Naive thymus-derived CD4-positive, alpha-beta T cell (primary cell): ENCODE measurements at regions not wholly inside any gene's neighbourhood (a gene's known extent, or its start where the extent isn't known, plus 50 kb on each side); places are given as distances from the start of the nearest gene placed in this dataset.

Experiments
- ATAC-seq: fragments of 150-1000 bp; cut with Tn5 transposase; 2 replicates; pipeline ENCODE4 v1.10.0; 2021; ENCODE audit warnings: mild to moderate bottlenecking, moderate library complexity
- CTCF ChIA-PET: fragments of 350-600 bp; sonication (Branson Sonifier 250); formaldehyde crosslinking; loops from one replicate; lab custom pipeline; 2021; ENCODE audit warnings: antibody characterized with exemption; lab: Charles Lee
- POLR2A ChIA-PET: fragments of 350-600 bp; sonication (Branson Sonifier 250); formaldehyde crosslinking; loops from one replicate; lab custom pipeline; 2021; ENCODE audit warnings: antibody characterized with exemption, inconsistent platforms; lab: Charles Lee
- DNase-seq, 9 donors: peaks; one replicate each; pipeline versions ENCODE4 v3.0.0 to v3.0.0-alpha.2; 2020 to 2022; ENCODE audit warnings: mixed read lengths in 1 of 9
- H3K27ac ChIP-seq: one replicate; pipeline ENCODE4 v1.7.0; 2013; ENCODE audit warnings: mild to moderate bottlenecking, low read depth, low read length, moderate library complexity
- H3K27me3 ChIP-seq, 2 donors: one replicate each; pipeline ENCODE4 v1.7.0; 2013; ENCODE audit warnings: low read length in 2 of 2, mild to moderate bottlenecking in 2 of 2, moderate library complexity in 2 of 2; ENCODE audit not compliant: control insufficient read depth in 2 of 2, insufficient read depth in 2 of 2
- H3K36me3 ChIP-seq, 3 experiments: 1 replicate in 2 of 3; 2 replicates in 1 of 3; pipeline ENCODE4 v1.7.0; 2013; ENCODE audit warnings: low read length in 3 of 3, mild to moderate bottlenecking in 3 of 3, moderate library complexity in 1 of 3; ENCODE audit not compliant: insufficient read depth in 3 of 3, control insufficient read depth in 2 of 3
- H3K4me1 ChIP-seq, 2 donors: one replicate each; pipeline ENCODE4 v1.7.0; 2013; ENCODE audit warnings: low read length in 2 of 2, mild to moderate bottlenecking in 2 of 2, moderate library complexity in 1 of 2; ENCODE audit not compliant: control insufficient read depth in 2 of 2, insufficient read depth in 2 of 2
- H3K4me3 ChIP-seq: 2 replicates; pipeline ENCODE4 v1.7.0; 2013; ENCODE audit warnings: mild to moderate bottlenecking, low read length
- H3K9me3 ChIP-seq, 3 experiments: 1 replicate in 2 of 3; 2 replicates in 1 of 3; pipeline ENCODE4 v1.7.0; 2013; ENCODE audit warnings: low read length in 3 of 3; ENCODE audit not compliant: control insufficient read depth in 2 of 3
- H3K27ac Mint-ChIP-seq, 9 donors: one replicate each; pipeline ENCODE4 v1.8.0; 2020 to 2022; ENCODE audit warnings: mixed read lengths in 9 of 9, mild to moderate bottlenecking in 8 of 9, moderate library complexity in 5 of 9, inconsistent platforms in 2 of 9
- H3K27me3 Mint-ChIP-seq, 5 donors: one replicate each; pipeline ENCODE4 v1.8.0; 2021 to 2022; ENCODE audit warnings: mixed read lengths in 5 of 5, mild to moderate bottlenecking in 1 of 5
- H3K36me3 Mint-ChIP-seq, 5 donors: one replicate each; pipeline ENCODE4 v1.8.0; 2020 to 2022; ENCODE audit warnings: mixed read lengths in 5 of 5, mild to moderate bottlenecking in 3 of 5, inconsistent platforms in 1 of 5
- H3K4me1 Mint-ChIP-seq, 7 donors: one replicate each; pipeline ENCODE4 v1.8.0; 2020 to 2022; ENCODE audit warnings: mixed read lengths in 7 of 7, mild to moderate bottlenecking in 3 of 7, inconsistent platforms in 1 of 7
- H3K4me3 Mint-ChIP-seq, 10 donors: one replicate each; pipeline ENCODE4 v1.8.0; 2020 to 2022; ENCODE audit warnings: mild to moderate bottlenecking in 10 of 10, mixed read lengths in 10 of 10, moderate library complexity in 6 of 10, inconsistent platforms in 2 of 10
- H3K9me3 Mint-ChIP-seq, 11 donors: one replicate each; pipeline ENCODE4 v1.8.0; 2020 to 2022; ENCODE audit warnings: mixed read lengths in 11 of 11, mild to moderate bottlenecking in 4 of 11, inconsistent platforms in 1 of 11, moderate library complexity in 1 of 11
- intact Hi-C, 2 donors: fragments of 100-400 bp; cut with micrococcal nuclease; formaldehyde crosslinking; loops; one replicate each; pipeline ENCODE4 v1.15.1; 2023

DNA sequence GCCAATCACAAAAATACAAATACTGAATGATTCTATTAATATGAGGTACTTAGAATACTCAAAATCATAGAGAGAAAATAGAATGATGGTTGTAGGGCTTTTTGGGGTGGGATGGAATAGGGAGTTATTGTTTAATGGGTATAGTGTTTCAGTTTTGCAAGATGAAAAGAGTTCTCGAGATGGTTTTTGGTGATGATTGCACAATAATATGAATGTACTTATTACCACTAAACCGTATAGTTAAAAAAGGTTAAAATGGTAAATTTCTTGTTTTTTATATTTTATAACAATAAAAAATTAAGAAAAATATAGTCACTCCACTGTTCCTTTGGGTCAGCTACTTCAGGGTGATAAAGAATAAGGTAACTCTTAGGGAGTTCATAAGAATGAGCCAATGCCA lies 560.1 kb downstream of the TDRD15 start:
- Mint-ChIP-seq H3K27ac (no peak overlapping the region), H3K36me3 (no peaks in the 10 kb centered on the region), H3K27me3 (no peaks in the 10 kb centered on the region), H3K4me1 (no peaks in the 10 kb centered on the region), H3K4me3 (no peak overlapping the region), H3K9me3 (peaks cover 0 to 27% (median 4%) of the 10 kb centered on the region in 11 donors)
- no peak overlapping the region for H3K4me3 ChIP-seq
- POLR2A ChIA-PET: no interaction called here
- H3K36me3 ChIP-seq: no peaks in the 10 kb centered on the region
- H3K4me1 ChIP-seq: no peaks in the 10 kb centered on the region
- intact Hi-C loops: no loop called here
- no peak overlapping the region for H3K27ac ChIP-seq
- no peak for ATAC-seq
- no peaks in the 10 kb centered on the region for H3K9me3 ChIP-seq
- CTCF ChIA-PET: no interaction called here
- no peaks in the 10 kb centered on the region for H3K27me3 ChIP-seq
- DNase-seq: no peak

DNA sequence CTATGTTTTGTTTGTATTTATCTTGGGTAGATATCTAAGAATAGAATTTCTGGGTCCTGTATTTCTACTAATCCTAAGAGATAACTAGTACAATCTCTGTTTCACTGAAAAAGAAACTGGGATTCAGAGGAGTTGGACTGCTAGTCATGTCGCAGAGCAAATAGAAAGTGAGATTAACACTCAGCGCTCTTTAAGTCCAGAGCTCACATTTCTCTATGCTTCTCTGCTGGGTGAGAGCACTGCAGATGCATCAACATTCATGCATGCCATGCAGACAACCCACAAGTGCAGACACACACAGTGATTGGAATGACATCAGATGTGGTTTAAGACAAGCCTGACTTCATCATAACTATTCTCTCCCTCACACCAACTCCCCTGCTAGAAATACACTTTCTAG lies 563.8 kb downstream of the TDRD15 start:
- intact Hi-C loops: no loop called here
- no peak overlapping the region for H3K4me3 ChIP-seq

DNA sequence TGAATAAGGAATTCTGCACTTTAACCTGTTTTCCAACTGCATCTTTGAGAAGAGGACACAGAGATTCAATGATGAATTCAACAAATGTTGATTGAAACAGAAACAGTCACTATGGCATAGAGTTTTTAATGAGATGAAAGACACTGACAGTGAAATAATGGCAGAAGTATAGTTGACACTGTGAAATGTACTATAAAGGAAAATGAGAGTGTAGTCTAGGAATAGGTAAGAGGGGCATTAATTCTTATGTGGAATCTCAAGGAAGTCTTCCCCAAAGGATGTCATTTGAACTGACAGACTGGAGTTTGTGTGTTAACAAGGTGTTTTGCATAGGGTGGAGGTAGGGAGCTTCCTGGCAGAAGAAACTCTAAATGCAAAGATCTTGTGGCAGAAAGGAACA lies 566.2 kb downstream of the TDRD15 start:
- Mint-ChIP-seq H3K27me3 (no peaks in the 10 kb centered on the region), H3K4me1 (no peaks in the 10 kb centered on the region), H3K27ac (no peak overlapping the region), H3K4me3 (no peak overlapping the region), H3K9me3 (peaks cover 0 to 5% (median 0%) of the 10 kb centered on the region in 11 donors), H3K36me3 (no peaks in the 10 kb centered on the region)
- H3K4me3 ChIP-seq: no peak overlapping the region
- H3K36me3 ChIP-seq: no peaks in the 10 kb centered on the region
- no peaks in the 10 kb centered on the region for H3K4me1 ChIP-seq
- ATAC-seq (no peak), DNase-seq (no peak)
- intact Hi-C loops: no loop called here
- no peak overlapping the region for H3K27ac ChIP-seq
- CTCF ChIA-PET: no interaction called here
- H3K27me3 ChIP-seq: no peaks in the 10 kb centered on the region
- POLR2A ChIA-PET: no interaction called here
- no peaks in the 10 kb centered on the region for H3K9me3 ChIP-seq

More for the DNA sequence above, 563.8 kb downstream of the TDRD15 start:
- no peaks in the 10 kb centered on the region for H3K4me1 Mint-ChIP-seq
- Histone ChIP-seq H3K9me3 (no peaks in the 10 kb centered on the region), H3K27me3 (no peaks in the 10 kb centered on the region), H3K4me1 (no peaks in the 10 kb centered on the region), H3K27ac (no peak overlapping the region), H3K36me3 (no peaks in the 10 kb centered on the region)
- no peaks in the 10 kb centered on the region for H3K36me3 Mint-ChIP-seq
- ATAC-seq (no peak), DNase-seq (no peak)
- H3K9me3 Mint-ChIP-seq: peaks cover 0 to 5% (median 2%) of the 10 kb centered on the region in 11 donors
- H3K27ac Mint-ChIP-seq: no peak overlapping the region
- CTCF ChIA-PET: no interaction called here
- no peaks in the 10 kb centered on the region for H3K27me3 Mint-ChIP-seq
- H3K4me3 Mint-ChIP-seq: no peak overlapping the region
- POLR2A ChIA-PET: no interaction called here

DNA sequence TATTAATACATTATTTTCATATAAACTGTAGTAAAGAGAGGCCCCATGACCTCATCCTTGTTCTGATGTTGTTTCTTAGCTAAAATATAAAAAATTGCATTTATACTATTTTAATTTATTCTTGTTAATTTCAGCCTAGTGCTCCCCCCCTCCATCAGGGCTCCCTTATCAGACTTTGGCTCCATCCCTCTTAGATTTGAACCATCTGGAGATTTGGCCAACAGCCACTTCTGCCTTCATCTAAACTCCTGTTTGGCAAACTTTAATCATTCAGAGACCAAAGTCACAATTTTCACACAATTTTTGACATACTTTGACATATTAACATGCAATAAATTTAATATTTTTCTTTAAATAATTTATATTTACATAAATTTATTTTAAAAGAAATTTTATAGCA lies 569.3 kb downstream of the TDRD15 start:
- ChIA-PET POLR2A (no interaction called here), CTCF (no interaction called here)
- Histone ChIP-seq H3K36me3 (no peaks in the 10 kb centered on the region), H3K27ac (no peak overlapping the region), H3K9me3 (no peaks in the 10 kb centered on the region), H3K27me3 (no peaks in the 10 kb centered on the region), H3K4me3 (no peak overlapping the region), H3K4me1 (no peaks in the 10 kb centered on the region)
- Mint-ChIP-seq H3K36me3 (no peaks in the 10 kb centered on the region), H3K4me3 (no peak overlapping the region), H3K27me3 (no peaks in the 10 kb centered on the region), H3K9me3 (peaks cover 0 to 9% (median 0%) of the 10 kb centered on the region in 11 donors), H3K4me1 (no peaks in the 10 kb centered on the region), H3K27ac (no peak overlapping the region)
- no peak for DNase-seq
- ATAC-seq: no peak
- intact Hi-C loops: no loop called here

DNA sequence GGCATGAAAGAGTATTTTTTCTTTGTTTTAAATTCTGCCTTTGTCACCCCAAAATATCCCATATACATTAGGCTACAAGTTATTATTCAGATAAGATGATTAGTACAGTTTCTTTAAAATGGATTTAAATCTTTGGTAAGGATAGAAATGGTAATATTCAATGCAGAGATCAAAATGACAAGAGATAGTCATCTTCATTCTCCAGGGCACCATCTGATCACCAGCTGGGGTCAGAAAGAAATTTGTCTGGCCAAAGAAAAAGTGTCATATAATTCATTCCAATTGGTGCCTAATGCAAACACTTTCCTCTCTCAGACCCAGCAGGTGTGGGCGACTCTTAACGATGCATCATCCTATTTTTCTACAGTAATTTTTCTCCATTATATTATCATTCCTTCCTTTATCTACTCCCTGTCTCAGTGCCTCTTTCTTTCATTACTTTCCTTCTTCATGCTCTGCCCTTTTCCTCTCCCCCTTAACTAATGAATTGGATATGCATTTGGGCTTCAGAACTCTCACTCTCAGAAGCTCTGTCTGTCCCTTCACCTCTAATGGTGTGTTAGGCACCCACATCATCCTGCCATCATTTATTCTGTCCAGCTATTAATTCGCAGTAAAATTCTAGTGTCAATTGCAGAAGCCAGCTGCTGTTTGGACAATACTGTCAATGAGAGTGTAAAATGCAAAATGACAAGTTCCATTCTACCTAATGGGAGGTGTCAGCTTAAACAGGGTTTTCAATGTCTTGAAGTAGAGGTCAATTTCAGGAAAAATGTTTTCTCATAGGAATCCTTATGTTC lies 570.5 kb downstream of the TDRD15 start:
- intact Hi-C loops: no loop called here
- no peak for ATAC-seq
- CTCF ChIA-PET: no interaction called here
- Mint-ChIP-seq H3K27ac (no peak overlapping the region), H3K36me3 (no peaks in the 10 kb centered on the region), H3K4me1 (no peaks in the 10 kb centered on the region), H3K4me3 (no peak overlapping the region), H3K9me3 (peaks cover 0 to 9% (median 0%) of the 10 kb centered on the region in 11 donors), H3K27me3 (no peaks in the 10 kb centered on the region)
- no peaks in the 10 kb centered on the region for H3K4me1 ChIP-seq
- DNase-seq: no peak
- H3K9me3 ChIP-seq: no peaks in the 10 kb centered on the region
- H3K27me3 ChIP-seq: no peaks in the 10 kb centered on the region
- no peak overlapping the region for H3K4me3 ChIP-seq
- no peak overlapping the region for H3K27ac ChIP-seq
- POLR2A ChIA-PET: no interaction called here
- H3K36me3 ChIP-seq: no peaks in the 10 kb centered on the region

DNA sequence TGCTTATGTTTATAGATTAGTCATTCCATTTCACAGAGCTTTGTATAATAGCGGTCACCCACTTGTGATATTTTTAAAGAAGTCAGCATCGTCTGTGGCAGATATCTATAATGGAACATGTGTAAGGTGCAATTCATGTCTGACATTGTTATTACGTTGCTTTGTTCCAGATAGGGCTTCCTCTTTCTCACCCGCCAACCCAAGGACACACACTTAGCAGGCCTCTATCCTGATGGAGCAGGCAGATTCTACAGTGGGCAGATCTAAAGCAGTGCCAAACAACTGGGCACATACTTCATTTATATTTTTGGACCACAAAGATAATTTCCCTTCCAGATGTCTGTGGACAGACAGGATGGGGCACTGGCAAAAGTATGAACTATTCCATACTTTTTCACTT lies 573.1 kb downstream of the TDRD15 start:
- no peaks in the 10 kb centered on the region for H3K27me3 ChIP-seq
- Mint-ChIP-seq H3K27me3 (no peaks in the 10 kb centered on the region), H3K4me3 (no peak overlapping the region), H3K4me1 (no peaks in the 10 kb centered on the region), H3K27ac (no peak overlapping the region), H3K9me3 (peaks cover 0 to 14% (median 2%) of the 10 kb centered on the region in 11 donors), H3K36me3 (no peaks in the 10 kb centered on the region)
- POLR2A ChIA-PET: no interaction called here
- intact Hi-C loops: no loop called here
- no peak for ATAC-seq
- CTCF ChIA-PET: no interaction called here
- no peak overlapping the region for H3K4me3 ChIP-seq
- no peak overlapping the region for H3K27ac ChIP-seq
- DNase-seq: no peak
- no peaks in the 10 kb centered on the region for H3K36me3 ChIP-seq
- H3K4me1 ChIP-seq: no peaks in the 10 kb centered on the region
- no peaks in the 10 kb centered on the region for H3K9me3 ChIP-seq

DNA sequence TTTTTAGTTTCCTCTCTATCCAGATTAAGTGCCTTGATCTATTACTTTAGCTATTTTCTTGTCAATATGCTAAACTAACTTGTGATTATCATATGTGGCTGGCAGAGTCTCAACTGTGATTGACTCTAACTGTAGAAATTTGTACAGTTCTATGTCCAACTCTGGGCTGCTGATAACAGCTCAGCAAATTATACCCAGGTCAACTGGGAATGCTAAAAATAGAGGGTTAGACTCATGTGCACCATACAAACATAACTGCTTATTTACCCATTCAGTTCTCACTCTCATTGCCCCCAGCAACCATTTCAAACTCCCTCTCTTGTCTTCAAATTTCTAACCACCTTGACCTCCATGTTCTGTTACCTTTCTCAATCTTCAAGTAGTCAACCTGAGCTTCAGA lies 576.9 kb downstream of the TDRD15 start:
- no peaks in the 10 kb centered on the region for H3K9me3 ChIP-seq
- H3K27ac Mint-ChIP-seq: no peak overlapping the region
- POLR2A ChIA-PET: no interaction called here
- no peak overlapping the region for H3K4me3 ChIP-seq
- no peaks in the 10 kb centered on the region for H3K36me3 Mint-ChIP-seq
- H3K36me3 ChIP-seq: no peaks in the 10 kb centered on the region
- DNase-seq: no peak
- no peaks in the 10 kb centered on the region for H3K27me3 Mint-ChIP-seq
- CTCF ChIA-PET: no interaction called here
- no peak overlapping the region for H3K4me3 Mint-ChIP-seq
- no peaks in the 10 kb centered on the region for H3K4me1 ChIP-seq
- ATAC-seq: no peak
- no peaks in the 10 kb centered on the region for H3K27me3 ChIP-seq
- intact Hi-C loops: no loop called here
- no peak overlapping the region for H3K27ac ChIP-seq
- no peaks in the 10 kb centered on the region for H3K4me1 Mint-ChIP-seq
- H3K9me3 Mint-ChIP-seq: peaks cover 0 to 19% (median 2%) of the 10 kb centered on the region in 11 donors
